GM19239 (cell line): ENCODE measurements at regions not wholly inside any gene's neighbourhood (a gene's known extent, or its start where the extent isn't known, plus 50 kb on each side); places are given as distances from the start of the nearest gene placed in this dataset.
"Not testable (repeated sequence)": the region's sequence is repeated elsewhere in the genome, so short reads cannot be mapped to it uniquely, and the experiment has no call there.

Experiments
- DNase-seq: peaks from one replicate; pipeline ENCODE4 v3.0.0; 2011; ENCODE audit warnings: low spot score; ENCODE audit not compliant: insufficient read length
- FAIRE-seq: peaks from 2 replicates; lab custom pipeline; 2011; peaks lifted over from hg19 to GRCh38; lab: Jason Lieb, UNC

DNA sequence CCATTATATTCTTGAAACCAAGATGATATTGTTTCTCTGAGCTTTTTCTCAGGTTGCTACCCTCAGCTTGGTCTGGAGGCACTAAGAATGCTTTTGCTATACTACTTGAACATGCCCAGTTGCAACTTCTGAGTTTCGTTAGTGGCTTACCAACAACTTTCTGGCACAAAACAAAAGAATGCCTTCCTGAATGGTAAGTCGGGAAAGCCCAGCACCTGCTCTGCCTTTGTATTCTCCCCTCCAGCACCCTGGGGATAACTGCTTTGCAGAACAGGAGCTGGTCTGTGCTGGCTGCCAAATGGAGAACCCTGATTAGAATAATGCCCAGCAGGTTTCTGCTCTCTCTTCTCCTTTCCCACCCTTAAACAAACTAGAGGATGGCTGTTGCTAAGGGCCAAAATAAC is 149.3 kb downstream of the TGFB2 start:
- DNase-seq (no peak), FAIRE-seq (no peak)

DNA sequence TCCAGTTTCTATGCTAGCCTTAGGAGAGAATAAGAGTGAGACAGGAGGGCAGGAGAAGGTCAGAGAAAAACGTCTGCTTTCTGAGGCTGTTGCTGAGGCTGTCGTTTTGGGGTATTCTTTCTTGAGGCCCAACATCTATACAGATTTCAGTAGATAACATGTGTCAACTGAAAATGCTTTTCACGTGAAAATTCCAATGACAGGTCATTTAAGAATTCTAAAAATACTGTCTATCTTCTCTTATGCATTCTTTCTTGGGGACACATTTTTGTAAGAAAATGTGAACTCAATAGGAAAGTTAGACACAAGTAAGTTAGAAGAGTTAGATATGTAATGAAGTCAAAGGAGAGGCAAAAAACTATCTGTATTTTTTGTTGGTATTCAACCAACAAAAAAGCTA is 150.8 kb downstream of the TGFB2 start:
- DNase-seq (no peak), FAIRE-seq (no peak)

DNA sequence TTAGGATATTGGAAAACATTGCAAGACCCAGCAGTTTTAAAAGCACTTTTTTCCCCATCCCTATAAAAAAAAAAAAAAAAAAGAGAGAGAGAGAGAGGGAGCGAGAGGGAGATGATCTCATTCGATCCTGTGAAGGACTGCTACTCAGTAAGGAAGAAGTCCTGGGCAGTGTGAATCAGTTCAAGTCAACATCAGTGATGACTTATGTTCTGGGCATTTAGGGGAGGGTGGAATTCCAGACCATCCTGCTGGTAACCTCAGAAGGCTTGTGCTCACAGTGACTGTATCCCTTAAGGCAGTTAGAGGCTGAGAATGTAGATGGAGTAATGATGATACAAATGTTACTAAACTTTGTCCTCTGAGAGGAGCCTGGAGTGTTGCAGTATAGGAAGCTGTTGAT is 151.4 kb downstream of the TGFB2 start:
- FAIRE-seq (no peak), DNase-seq (no peak)

DNA sequence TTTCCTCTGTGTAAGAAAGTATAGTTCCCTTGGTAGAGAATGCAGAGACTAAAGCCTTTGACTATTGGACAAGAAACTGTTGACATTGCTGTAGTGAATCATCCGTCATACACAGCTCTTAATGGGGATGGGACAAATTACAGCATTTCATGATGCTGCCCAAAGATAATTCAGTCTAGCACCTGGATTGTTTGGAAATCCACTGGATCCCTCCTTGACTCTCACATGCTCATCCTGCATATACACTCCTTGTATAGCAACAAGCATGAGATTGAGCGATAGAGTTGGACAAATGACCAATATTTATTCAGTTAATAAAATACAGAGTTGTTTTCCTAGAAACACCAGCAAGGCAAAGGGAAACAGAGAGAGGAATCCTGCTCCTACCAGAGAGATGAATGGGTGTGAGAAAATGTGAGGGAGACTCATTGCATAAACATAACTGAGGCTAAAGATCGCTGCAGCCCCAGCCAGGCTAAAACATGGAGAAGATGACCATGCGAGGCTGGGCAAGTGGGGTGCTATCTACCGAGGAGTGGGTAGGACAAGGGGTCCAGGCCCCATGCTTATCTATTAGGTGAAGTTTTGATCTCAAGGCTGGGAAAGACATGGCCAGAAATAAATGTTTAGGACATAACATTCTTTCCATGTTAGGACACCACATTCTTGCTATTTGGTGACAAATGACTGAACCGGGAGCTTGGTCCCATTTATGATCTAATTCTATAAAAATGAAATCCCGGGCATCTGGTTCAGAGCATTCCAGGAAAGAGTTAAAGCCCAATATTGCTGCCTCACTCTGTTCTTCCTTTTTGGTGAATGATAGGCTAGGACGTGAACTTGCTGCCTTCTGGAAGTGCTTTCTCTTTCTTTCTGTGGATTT is 153.2 kb downstream of the TGFB2 start:
- FAIRE-seq = no peak
- no peak for DNase-seq

DNA sequence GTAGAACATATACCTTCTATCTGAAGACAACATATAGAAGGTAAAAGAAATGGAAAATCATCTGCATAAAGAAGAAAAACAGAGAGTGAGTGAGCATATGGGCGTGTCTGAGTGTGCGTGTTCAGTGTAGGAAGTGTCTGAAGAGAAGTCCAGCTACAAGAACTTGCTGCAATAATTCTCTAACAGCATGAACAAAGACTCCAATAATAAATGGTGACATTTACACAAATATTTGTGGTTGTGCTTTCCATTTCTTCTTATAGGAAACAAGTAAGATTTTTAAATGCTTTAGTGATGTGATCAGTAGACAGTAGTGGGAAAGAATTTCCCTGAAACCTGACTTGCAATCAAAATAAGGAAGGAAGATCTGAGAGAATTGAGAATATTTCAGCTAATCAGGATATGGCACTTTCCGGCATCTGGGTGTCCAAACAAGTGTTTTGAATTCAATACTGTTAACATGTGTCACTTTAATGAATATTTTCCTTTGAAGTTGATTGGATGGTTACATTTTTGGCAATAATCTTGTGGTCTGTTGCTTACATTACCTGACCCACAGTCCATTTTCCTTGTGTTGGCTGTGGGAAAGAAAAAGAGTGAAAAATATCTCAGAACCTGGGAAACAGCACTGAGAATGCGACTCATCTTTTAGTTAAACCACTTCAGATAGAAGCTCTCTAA is 154.0 kb downstream of the TGFB2 start:
- FAIRE-seq (no peak), DNase-seq (no peak)

DNA sequence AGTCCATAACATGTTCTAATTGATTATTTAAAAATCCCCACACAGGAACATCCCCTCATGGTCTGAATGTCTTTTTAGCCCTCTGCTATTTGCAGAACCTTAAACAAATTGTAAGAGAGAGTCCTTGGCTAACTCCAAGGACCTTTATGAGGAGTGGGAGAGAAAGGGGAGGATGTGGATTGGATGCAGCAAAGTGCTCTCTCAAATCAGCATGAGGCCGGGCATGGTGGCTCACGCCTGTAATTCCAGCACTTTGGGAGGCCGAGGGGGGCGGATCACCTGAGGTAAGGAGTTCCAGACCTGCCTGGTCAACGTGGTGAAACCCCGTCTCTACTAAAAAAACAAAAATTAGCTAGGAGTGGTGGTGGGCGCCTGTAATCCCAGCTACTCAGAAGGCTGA is 154.8 kb downstream of the TGFB2 start:
- FAIRE-seq (no peak), DNase-seq (no peak)

DNA sequence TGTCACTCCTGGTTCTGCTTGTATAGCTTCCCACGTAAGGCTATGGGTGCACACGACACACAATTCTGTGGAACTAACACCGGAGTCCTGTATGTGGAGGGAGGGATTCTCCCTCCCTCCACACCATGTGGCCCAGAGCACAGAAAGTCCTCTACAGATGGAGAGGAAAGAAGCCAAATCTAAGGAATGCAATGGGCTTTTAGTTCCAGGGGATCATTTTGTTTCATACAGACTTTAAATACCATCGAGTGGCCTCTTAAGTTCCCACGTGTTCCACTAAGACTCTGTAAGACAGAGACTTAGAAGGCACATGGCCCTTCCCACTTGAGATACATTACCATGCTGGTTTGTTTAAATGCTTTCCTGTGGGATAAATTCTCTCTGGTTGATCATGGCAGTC is 156.0 kb downstream of the TGFB2 start:
- DNase-seq (no peak), FAIRE-seq (no peak)

DNA sequence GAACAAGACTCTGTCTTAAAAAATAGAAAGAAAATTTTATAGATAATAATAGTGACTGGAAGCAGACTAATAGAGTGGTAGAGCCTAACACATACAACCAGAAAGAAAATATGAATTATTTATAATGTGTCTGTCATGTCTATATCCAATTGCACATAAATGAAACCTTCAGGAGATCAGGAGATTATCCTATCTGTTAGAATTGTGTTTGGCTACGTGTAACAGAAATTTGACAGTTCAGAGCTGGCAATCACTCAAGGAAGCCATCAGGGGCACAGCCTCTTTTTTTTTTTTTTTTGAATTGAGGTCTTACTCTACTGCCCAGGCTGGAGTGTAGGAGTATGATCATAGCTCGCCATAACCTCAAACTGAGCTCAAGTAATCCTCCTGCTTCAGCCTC is 157.2 kb downstream of the TGFB2 start:
- no peak for DNase-seq
- FAIRE-seq = no peak

DNA sequence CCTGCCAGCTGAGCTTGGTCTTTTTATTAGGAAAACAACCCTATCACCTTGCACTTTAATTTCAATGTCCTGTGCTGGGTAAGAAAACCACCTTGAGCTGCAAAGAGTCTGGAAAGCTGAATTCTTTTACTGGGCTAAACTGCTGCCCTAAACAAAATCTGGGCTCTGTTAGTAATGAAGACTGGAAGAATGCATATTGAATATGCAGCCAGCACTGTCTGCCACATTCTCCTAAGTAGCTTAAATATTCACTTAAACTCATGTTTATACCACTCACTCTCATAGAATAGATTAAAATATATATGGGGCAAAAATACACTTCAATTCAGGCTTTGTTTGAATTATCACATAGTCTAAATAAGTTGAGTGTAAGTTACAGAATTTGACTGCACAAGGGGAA is 158.0 kb downstream of the TGFB2 start:
- FAIRE-seq (no peak), DNase-seq (no peak)

DNA sequence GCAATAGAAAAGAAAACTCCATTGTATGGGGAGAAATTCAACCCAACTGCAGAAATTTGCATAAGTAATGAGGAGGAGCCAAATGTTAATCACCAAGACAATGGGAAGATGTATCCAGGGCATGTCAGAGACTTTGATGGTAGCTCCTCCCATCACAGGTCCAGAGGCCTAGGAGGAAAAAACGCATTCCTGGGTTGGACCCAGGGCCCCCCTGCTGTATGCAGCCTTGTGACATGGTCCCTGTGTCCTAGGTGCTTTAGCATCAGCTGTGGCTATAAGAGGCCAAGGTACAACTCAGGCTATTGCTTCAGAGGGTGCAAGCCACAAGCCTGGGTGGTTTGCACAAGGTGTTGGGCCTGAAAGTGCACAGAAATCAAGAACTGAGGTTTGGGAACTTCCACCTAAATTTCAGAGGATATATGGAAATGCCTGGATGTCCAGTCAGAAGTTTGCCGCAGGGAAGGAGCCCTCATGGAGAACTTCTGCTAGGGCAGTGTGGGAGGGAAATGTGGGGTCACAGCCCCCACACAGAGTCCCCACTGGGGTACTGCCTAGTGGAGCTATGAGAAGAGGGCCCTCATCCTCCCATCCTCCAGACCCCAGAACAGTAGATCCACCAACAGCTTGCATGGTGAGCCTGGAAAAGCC is 162.3 kb downstream of the TGFB2 start:
- no peak for FAIRE-seq
- DNase-seq = no peak

DNA sequence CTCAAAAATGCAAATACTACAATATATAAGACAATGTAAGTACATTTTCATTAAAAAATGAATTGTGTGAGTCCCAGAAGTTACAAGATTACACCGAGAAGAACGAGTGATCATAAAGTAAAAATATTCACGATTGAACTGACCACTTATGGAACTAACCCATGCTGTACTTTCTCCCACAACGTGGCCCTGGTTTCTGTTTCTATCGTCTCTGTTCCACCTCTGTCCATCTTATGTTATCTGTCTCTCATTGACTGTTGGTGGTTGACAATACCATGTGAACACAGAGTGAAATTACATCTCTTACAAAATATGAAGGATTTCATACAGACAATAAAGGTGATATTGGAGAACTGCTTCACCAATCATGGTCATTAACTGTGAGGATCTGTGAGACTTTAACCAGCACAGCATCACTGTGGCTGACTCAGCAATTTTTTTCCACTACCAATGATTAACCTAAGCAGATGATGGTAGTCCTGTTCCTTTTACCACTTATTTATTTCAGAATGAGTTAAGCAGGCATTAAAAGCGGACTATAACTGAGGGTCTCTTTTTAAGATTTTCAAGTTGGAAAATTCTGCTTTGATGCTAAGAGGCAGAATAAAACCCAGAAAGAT is 165.1 kb downstream of the TGFB2 start:
- DNase-seq (no peak), FAIRE-seq (no peak)

DNA sequence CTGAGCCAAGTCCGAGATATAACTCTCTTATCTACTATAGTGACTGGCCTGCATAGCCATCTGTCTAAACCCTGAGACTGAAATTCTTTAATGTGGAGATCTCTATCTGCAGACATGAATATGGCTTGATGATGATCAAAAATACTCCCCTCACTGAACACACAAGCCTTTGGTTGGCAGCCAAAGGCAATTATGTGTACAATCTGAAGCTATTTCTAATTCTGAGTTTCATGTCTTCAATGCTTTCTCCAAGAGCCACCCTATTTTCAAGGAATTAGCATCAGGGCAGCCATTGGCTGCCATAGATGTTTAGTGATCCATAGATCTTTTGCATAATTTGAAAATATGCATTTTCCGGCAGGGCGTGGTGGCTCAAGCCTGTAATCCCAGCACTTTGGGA is 168.2 kb downstream of the TGFB2 start:
- FAIRE-seq (no peak), DNase-seq (no peak)

DNA sequence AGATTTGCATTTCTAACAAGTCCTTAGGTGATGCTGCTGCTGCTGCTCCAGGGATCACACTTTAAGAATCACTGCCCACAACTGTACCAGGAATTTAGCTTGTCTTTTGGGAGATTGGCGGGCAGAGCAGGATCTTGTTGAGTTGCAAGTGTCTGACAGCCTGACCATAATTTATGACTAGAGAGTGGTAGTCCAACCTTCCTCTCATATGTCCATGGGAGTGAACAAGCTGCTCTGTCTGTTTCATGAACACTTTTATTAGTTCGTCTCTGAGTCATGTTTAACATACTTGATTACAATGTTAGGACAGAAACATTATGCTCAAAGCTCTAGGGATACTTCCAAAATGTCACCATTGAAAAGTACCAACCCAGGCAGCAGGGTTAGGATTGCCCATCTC is 169.6 kb downstream of the TGFB2 start:
- FAIRE-seq = no peak
- no peak for DNase-seq

DNA sequence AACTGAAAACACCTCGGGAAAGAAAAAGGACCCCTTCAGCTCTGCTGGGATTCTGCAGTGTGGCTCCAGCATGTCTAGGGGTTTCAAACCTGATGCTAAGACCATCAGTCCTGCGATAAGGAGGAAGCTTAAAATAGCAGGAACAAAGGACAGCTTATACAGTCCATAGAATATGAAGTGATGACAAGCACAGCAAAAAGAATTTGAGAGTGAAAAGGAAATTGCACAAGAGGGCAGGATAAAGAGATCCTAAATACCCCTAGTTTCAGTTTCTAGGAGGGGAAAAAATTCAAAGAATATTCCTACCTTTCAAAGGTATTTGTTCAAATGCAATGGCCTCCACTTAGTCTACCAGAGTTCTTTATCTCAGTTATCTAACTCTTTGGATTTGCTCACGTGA is 171.4 kb downstream of the TGFB2 start:
- no peak for DNase-seq
- no peak for FAIRE-seq

DNA sequence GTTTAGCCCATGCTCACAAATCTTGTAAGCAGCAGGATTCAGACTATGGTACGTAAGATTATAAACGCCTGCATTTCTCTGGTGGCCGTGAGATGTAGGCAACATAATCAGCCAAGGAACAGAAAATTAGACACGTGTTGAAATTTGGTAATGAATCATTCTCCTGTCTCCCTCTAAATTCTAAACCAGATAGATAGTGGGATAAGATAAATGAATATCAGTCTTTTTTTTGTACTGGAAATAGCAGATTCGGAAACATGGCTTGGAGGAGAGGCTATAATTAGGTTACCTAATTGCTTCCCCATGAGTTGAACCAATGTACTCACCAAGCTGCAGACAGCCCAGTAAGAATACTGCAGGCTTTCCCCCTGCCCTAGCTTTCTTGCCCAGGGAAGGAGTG is 172.3 kb downstream of the TGFB2 start:
- FAIRE-seq = no peak
- no peak for DNase-seq

DNA sequence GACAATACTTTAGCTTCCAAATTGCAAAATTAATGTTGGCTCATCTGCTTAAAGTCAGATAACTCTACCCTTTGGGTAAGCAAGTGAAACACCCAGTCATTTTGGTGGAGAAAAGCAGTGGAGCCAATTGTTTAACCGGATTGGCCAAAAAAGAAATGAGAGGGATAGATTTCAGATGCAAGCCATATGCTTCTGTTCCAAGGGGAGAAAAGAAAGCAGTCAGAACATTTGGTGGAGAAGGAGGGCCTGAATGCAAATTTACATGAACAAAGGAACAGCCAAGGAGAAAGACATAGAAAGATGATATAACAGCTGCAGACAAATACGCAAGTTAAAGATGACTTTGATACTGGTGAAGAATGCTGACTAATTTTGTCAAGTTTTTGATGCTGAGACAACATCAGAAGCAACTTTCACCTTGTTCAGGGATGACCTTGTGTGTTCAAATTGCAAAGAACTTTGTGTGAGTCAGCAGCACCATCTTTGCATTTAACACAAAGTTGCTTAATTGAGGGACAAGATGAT is 173.1 kb downstream of the TGFB2 start:
- FAIRE-seq = no peak
- no peak for DNase-seq

DNA sequence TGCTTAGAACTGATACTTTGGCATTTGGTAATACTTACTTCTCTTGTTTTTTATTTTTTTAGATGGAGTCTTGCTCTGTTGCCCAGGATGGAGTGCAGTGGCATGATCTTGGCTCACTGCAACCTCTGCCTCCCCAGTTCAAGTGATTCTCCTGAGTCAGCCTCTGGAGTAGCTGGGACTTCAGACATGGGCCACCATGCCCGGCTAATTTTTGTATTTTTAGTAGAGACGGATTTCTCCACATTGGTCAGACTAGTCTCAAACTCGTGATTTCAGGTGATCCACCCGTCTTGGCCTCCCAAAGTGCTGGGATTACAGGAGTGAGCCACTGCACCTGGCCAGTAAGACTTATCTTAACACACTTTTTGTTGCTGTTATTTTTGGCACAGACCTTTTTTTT is 175.5 kb downstream of the TGFB2 start:
- DNase-seq, FAIRE-seq: not testable (repeated sequence)

DNA sequence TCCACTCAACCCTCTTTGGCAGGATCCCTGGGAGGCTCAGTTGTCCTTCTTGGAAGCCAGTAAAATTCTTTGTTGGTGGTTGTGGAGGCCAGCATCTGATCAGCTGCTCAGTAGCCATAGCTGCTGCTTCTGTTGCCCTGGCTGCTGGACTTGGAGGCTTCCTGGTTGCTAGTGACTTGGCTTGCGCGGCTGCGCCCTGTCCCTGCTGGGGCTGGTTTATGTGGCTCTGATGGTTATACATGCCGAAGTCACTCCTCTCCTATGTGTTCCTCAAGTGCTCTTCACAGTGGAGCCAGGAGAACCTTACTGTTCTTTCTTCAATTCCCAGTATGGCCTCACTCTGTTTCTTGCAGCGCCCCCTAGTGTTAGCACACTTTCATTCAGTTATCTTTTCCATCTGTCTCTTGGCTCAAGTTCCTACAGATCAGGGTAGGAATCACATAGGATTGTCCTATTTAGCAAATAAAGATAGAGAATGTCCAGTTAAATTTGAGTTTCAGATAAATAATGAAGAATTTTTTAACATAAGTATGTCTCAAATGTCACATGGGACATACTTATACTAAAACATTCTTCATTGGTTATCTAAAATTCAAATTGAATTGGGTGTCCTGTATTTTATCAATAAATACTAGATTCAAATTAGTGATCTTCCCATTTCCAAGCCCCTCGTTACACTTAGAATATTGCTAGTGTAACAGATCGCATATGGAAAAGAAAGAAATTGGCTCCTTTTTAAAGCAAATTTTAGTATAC is 176.5 kb downstream of the TGFB2 start:
- no peak for DNase-seq
- FAIRE-seq = peak; percentile 42

DNA sequence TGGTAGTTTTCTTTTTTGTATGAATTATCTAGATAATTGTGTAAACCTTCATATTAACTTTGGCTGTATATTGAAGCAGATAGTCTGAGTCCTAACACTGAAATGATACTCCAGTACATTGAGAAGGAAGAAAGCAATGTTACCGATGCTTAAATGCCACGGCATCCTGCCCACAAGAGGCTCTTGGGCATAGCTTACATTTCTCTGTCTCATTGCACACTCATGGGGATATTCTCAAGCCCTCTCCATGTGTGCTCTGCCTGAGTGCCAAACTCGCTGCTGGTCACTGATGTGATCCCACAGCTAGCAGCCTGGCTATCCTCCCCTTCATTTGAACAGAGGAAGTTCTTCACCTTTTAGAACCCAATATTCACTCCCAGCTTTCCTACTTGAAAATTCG is 179.4 kb downstream of the TGFB2 start:
- FAIRE-seq (no peak), DNase-seq (no peak)

DNA sequence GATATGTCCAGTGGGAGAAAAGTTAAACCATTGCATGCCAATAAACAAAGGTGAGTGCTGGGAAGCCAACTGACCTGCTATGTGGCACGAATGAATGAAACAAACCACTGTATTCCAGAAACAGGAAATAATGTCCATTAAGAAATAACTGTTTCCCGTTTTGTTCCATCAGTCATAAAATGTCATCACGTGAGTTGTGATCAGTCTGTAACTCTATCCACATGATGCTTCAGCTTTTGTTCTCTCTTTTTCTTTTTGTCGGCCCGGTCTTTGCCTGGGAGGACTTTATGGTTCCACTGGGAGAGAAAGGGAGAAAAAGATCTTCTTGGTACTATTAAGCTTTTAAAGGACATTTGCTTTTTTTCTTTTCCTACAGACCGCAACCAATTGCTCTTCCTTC is 179.9 kb downstream of the TGFB2 start:
- FAIRE-seq (no peak), DNase-seq (no peak)
